Brain microvascular endothelial cell (primary cell): ENCODE measurements at regions not wholly inside any gene's neighbourhood (a gene's known extent, or its start where the extent isn't known, plus 50 kb on each side); places are given as distances from the start of the nearest gene placed in this dataset.
A peak's percentile ranks its signal among the peaks of the same experiment; 100 is the strongest.

Experiments used
- DNase-seq: peaks from one replicate; pipeline ENCODE4 v3.0.0-alpha.2; 2020
- H3K27ac ChIP-seq: fragments of 250-450 bp; sonication (Bioruptor Pico); 2 replicates; pipeline ENCODE4 v1.5.1; 2020; ENCODE audit warnings: mild to moderate bottlenecking, moderate library complexity
- H3K27me3 ChIP-seq: fragments of 250-450 bp; sonication (Bioruptor Pico); replicated peaks from 2 replicates; pipeline ENCODE4 v1.5.1; 2020; ENCODE audit warnings: mild to moderate bottlenecking
- H3K36me3 ChIP-seq: fragments of 250-450 bp; sonication (Bioruptor Pico); replicated peaks from 2 replicates; pipeline ENCODE4 v1.5.1; 2020; ENCODE audit warnings: mild to moderate bottlenecking
- H3K4me3 ChIP-seq: 2 replicates; pipeline ENCODE4 v1.5.1; 2011; ENCODE audit warnings: low read depth, mild to moderate bottlenecking, control low read depth, low read length, moderate library complexity
- CTCF ChIP-seq: IDR thresholded peaks from 2 replicates; pipeline ENCODE4 v1.5.1; 2011; ENCODE audit warnings: low read depth, mild to moderate bottlenecking, moderate library complexity, low read length, control low read depth, inconsistent platforms; ENCODE audit errors: missing control alignments
- in situ Hi-C: cut with HindIII; loops from 2 replicates; pipeline ENCODE4 v1.10.0; 2017; ENCODE audit warnings: low sequenced_read_pairs, low pct_ligation_motif_present

GRCh38 chr11:111444040-111444439 lies 65.0 kb upstream of the POU2AF1 start:
- in situ Hi-C loops: no loop called here
- Histone ChIP-seq H3K27me3 (no peaks in the 10 kb centered on the region), H3K36me3 (no peaks in the 10 kb centered on the region), H3K27ac (no peak overlapping the region), H3K4me3 (no peak overlapping the region)
- TF ChIP-seq CTCF: no peak
- no peak for DNase-seq

GRCh38 chr11:111443640-111444039 lies 64.6 kb upstream of the POU2AF1 start:
- in situ Hi-C loops: no loop called here
- Histone ChIP-seq H3K27ac (no peak overlapping the region), H3K27me3 (no peaks in the 10 kb centered on the region), H3K36me3 (no peaks in the 10 kb centered on the region), H3K4me3 (no peak overlapping the region)
- no peak for TF ChIP-seq CTCF
- no peak for DNase-seq

- TF ChIP-seq CTCF: no peak
- in situ Hi-C loops: no loop called here
- Histone ChIP-seq H3K27me3 (no peaks in the 10 kb centered on the region), H3K27ac (no peak overlapping the region), H3K4me3 (no peak overlapping the region), H3K36me3 (no peaks in the 10 kb centered on the region)
- no peak for DNase-seq
Measured at GRCh38 chr11:111443032-111443431, 64.0 kb upstream of the POU2AF1 start.

- no peak overlapping the region for H3K4me3 ChIP-seq
- H3K36me3 ChIP-seq: no peaks in the 10 kb centered on the region
- DNase-seq: peak; percentile 82
- no peaks in the 10 kb centered on the region for H3K27me3 ChIP-seq
- in situ Hi-C loops: no loop called here
- TF ChIP-seq CTCF: no peak
- H3K27ac ChIP-seq: no peak overlapping the region
Measured at GRCh38 chr11:111441443-111441842, 62.4 kb upstream of the POU2AF1 start.

- no peak for TF ChIP-seq CTCF
- Histone ChIP-seq H3K4me3 (no peak overlapping the region), H3K36me3 (no peaks in the 10 kb centered on the region), H3K27me3 (no peaks in the 10 kb centered on the region), H3K27ac (no peak overlapping the region)
- no peak for DNase-seq
- in situ Hi-C loops: no loop called here
Measured at GRCh38 chr11:111440416-111441205, 61.5 kb upstream of the POU2AF1 start.

GRCh38 chr11:111439901-111440300 lies 60.8 kb upstream of the POU2AF1 start:
- no peak for DNase-seq
- in situ Hi-C loops: no loop called here
- Histone ChIP-seq H3K4me3 (no peak overlapping the region), H3K36me3 (no peaks in the 10 kb centered on the region), H3K27ac (no peak overlapping the region), H3K27me3 (no peaks in the 10 kb centered on the region)
- no peak for TF ChIP-seq CTCF
